HTR-8/SVneo (cell line): ENCODE measurements at regions not wholly inside any gene's neighbourhood (a gene's known extent, or its start where the extent isn't known, plus 50 kb on each side); places are given as distances from the start of the nearest gene placed in this dataset.

Source experiments
- DNase-seq: peaks from one replicate; pipeline ENCODE4 v3.0.0; 2011; ENCODE audit warnings: low spot score, mixed read lengths; ENCODE audit not compliant: insufficient read length
- FAIRE-seq: peaks from 2 replicates; lab custom pipeline; 2011; peaks lifted over from hg19 to GRCh38; lab: Jason Lieb, UNC

- no peak for DNase-seq
- no peak for FAIRE-seq
Measured at GRCh38 chr1:14020006-14020405, 320.0 kb downstream of the PRDM2 start.

DNA sequence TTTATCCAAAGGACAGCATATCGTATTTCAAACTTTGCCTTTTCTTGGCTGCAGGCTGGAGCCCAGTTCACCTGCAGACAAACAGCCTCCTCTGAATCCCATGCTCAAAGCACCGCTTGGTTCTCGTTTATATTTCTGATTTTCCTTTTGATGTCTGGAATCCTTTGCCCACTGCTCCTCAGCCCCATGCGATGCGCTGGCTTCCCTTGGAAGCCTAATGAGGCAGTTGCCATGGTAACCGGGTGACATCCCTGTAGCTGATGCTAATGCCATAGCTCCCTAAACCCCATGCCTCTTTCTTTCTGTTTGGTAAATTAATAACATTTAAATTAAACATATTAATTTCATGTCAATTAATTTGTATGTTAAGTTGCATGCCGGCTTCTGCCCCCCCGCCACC lies 327.1 kb downstream of the PRDM2 start:
- DNase-seq = no peak
- no peak for FAIRE-seq

DNA sequence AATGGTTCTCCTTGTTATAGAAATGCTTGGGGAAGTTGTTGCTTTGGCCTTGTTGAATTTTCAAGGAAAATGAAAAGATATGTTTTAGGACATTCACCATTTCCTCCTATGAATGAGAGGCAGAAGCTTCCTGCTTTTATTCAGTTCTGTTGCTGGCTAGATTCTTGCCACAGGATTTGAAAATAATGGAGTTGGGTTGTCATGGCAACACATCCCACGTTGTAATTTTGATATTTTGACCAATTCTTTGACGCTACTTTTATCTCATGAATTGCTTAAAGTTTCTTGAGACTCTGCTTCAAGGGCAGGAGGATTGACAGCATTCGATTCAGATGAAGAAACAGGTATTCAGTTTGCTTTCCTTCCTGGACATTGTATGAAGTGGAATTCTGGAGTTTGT lies 331.5 kb downstream of the PRDM2 start:
- no peak for FAIRE-seq
- no peak for DNase-seq

- DNase-seq = no peak
- FAIRE-seq = no peak
Measured at GRCh38 chr1:14034506-14034905, 334.5 kb downstream of the PRDM2 start.

DNA sequence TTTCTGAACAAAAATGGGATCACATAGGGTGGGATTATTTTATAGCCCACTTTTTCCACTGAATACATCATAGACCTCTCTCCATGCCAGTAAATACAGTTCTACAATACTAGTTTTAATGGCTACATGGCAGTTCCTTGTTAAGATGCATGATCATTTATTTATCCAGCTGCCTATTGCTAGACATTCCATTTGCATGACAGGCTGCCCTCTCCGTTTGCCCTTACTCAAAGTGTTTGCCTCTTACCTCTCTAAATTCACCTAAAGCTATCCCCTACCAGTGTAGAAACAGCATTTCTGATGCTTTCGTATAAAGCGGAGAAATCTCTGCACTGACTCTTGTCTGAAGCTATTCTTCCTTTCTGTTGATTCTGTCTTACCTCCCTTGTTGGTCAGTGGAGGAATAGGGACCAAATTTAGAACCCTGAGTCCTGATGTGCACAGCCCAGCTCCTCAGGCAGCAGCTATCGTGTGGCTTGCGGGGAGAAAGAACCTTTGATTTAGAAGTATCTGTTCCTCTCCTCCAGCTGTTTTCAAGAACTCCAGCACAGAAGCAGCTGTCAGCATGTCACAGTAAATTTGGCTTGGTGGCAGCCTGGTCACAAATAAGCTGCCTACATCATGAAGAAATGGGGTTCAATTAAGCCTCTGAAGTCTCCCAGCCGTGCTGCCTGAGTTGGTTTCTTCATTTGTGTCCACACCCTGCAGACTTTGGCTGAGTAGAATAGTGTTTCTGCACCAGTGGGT lies 337.3 kb downstream of the PRDM2 start:
- FAIRE-seq (no peak), DNase-seq (no peak)

DNA sequence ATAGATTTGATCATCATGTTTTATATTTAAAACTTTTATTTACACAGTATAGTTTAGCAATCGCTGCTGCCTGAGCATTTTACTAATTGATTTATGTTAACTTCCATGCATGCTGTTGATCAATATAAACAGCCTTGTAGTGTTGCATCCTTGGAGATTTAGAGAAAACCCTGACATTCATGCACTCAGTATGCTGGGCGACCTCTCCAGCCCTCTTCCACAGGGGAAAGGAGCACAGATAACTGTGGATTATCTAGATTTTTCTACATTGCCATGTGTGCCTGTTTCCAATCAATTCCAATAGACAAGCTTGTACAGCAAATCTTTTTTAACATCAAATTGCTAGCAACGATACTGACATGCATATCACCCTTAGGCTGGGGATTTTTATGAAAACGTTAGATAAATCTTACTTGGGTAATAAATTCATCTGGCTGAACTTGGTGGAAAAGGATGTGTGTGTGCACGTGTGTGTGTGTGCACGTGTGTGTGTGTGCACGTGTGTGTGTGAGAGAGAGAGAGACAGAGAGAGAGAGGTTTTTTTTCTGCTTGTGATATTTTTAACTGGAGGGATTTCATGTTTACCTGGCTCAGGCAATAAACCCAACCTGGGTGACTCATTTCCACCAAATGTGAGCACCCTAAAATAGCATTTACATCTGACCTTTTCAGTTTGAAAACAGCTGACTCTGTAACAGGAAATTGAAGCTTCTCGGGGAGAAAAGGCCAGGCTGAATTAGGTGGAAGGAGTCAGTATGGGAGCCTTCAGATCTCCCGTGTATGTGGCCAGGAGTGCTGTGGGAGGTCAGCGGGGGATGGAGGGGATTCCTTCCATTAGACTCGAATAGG lies 339.8 kb downstream of the PRDM2 start:
- FAIRE-seq = no peak
- DNase-seq = no peak

- no peak for DNase-seq
- peak; percentile 26 for FAIRE-seq
Measured at GRCh38 chr1:14049965-14050364, 350.0 kb downstream of the PRDM2 start.

GRCh38 chr1:14055442-14056223 lies 355.6 kb downstream of the PRDM2 start:
- DNase-seq (peak; percentile 19), FAIRE-seq (no peak)

GRCh38 chr1:14057640-14058039 lies 357.7 kb downstream of the PRDM2 start:
- DNase-seq (no peak), FAIRE-seq (no peak)

- FAIRE-seq (no peak), DNase-seq (no peak)
Measured at GRCh38 chr1:14061204-14061603, 361.2 kb downstream of the PRDM2 start.

GRCh38 chr1:14061722-14062121 lies 361.7 kb downstream of the PRDM2 start:
- DNase-seq (no peak), FAIRE-seq (no peak)

GRCh38 chr1:14062669-14063068 lies 362.7 kb downstream of the PRDM2 start:
- no peak for DNase-seq
- FAIRE-seq = no peak

- no peak for FAIRE-seq
Measured at GRCh38 chr1:14064649-14065442, 364.9 kb downstream of the PRDM2 start.

DNA sequence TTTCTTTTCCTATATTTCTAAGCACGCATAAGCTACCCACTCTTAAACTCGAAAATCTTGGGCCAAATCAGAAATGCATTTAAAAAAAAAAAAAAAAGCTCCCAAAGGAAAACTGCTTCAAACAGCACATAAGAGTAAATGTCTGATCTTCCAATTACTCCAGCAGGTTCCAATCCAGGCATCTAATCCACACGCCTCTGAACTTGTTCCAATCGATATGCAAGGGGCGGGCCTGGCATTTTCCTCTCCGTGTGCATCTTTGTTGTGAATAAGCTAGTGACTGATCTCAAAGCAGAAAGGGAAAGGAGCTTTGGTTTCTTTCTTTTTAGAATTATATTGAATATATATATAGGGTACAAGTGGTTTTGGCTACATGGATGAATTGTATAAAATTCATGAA lies 365.5 kb downstream of the PRDM2 start:
- FAIRE-seq = no peak
- DNase-seq = no peak

More at GRCh38 chr1:14064649-14065442, 364.9 kb downstream of the PRDM2 start:
- no peak for DNase-seq

DNA sequence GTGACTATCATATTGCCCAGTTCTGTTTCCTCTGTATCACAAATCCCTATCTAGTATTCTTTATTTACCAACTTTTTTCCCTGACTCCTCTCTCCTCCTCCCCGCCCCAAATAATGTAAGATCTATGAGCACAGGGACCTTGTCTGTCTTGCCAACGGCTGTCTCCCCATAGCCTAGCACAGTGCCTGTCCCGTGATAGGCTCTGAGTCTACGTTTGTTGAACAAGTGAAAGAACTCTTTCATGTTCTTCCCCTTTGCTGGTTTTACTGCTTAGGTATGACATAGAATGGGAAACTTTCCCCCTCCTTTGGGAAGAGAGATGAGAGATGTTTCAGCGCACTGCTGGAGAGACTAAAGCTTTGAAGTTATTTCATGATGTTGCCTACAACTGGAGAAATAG lies 367.0 kb downstream of the PRDM2 start:
- FAIRE-seq (no peak), DNase-seq (no peak)

- DNase-seq = no peak
- no peak for FAIRE-seq
Measured at GRCh38 chr1:14067711-14068110, 367.7 kb downstream of the PRDM2 start.

DNA sequence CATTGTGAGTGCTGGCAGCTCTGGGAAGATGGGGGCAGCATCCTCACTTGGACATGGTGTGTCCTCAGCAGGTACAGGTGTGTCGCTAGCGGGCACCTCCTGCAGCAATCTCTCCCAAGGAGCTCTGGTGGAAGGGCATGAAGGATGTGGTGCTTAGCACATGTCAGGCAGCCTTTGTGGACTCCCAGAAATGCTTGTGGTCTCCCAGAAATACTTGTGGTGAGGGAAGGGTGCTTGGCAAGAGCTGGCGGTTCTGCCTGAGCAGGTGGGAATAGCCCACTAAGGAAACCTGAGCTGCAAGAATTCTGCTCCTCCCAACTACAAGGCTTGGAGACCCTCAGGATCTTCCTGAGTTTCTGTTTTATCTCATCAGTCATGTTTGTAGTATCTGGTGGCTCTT lies 371.6 kb downstream of the PRDM2 start:
- DNase-seq (no peak), FAIRE-seq (no peak)

DNA sequence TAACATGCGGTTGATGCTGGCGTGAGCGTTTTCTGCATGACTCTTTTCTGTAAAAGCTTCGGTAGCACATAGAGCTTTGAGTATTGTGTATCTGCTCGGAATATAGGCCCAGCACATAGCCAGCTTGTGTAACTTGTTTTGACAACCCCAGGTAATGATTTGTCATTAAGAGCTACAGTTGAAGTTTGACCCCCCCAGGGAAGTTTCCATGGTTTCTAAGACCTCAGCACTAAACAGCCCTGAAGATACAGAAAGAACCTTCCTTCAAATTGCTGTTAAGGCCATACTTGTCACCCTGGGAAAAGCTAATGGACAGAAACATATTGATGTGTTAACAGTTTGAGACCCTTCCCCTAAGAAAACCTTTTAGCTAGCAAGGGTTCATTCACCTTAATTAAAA lies 380.7 kb downstream of the PRDM2 start:
- DNase-seq (no peak), FAIRE-seq (no peak)

DNA sequence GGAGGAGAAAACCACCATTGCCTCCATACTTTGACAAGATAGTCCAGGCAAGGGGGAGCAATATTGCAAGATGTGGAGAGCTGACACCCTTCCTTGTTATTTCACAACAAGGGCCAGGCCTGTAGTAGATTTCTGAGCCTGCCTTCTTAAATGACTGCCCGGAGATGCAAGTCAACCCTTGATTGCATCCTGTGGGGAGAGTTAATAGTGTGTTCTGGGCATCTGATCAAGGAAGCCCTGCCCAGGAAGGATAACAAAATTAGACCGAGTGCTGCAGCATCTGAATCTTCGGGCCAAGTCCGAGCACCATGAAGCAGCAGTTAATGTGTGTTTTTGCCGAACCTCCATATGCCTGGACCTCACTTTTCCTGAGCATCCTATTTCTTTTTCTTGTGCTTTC lies 382.3 kb downstream of the PRDM2 start:
- FAIRE-seq (no peak), DNase-seq (no peak)

GRCh38 chr1:14083277-14083676 lies 383.3 kb downstream of the PRDM2 start:
- FAIRE-seq (no peak), DNase-seq (no peak)
